ENCODE measurements at regions not wholly inside any gene's neighbourhood (a gene's known extent, or its start where the extent isn't known, plus 50 kb on each side); places are given as distances from the start of the nearest gene placed in this dataset.

GRCh38 chr3:59163953-59164352, 114.1 kb upstream of the CFAP20DC start:
- ATAC-seq (replicated peaks) (no peak), DNase-seq (no peak)
- H3K27ac Mint-ChIP-seq: no peak overlapping the region
- no peaks in the 10 kb centered on the region for H3K4me1 Mint-ChIP-seq
- no peaks in the 10 kb centered on the region for H3K36me3 Mint-ChIP-seq
- H3K27me3 Mint-ChIP-seq: no peaks in the 10 kb centered on the region
- H3K4me3 Mint-ChIP-seq: no peak overlapping the region
- H3K9me3 Mint-ChIP-seq: no peaks in the 10 kb centered on the region

DNA sequence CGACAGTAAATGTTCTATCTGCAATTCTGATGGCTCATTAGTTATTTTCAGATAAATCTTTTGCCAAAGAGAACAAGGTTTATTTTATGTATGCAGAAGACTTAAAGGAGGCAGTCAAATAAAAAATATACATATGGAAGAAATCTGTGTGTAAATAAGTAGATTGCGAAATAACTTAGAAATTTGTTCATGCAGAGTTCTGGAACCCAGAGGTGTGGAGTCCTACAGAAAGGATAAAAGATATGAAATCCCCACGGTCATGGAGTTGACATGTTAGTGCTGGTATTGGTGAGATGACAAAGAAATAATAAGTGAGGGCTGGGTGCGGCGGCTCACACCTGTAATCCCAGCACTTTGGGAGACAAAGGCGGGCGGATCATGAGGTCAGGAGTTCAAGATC, 111.2 kb upstream of the CFAP20DC start:
- Mint-ChIP-seq H3K4me3 (no peak overlapping the region), H3K4me1 (no peaks in the 10 kb centered on the region), H3K27me3 (no peaks in the 10 kb centered on the region), H3K27ac (no peak overlapping the region), H3K9me3 (no peaks in the 10 kb centered on the region), H3K36me3 (no peaks in the 10 kb centered on the region)
- DNase-seq (no peak), ATAC-seq (replicated peaks) (no peak)

DNA sequence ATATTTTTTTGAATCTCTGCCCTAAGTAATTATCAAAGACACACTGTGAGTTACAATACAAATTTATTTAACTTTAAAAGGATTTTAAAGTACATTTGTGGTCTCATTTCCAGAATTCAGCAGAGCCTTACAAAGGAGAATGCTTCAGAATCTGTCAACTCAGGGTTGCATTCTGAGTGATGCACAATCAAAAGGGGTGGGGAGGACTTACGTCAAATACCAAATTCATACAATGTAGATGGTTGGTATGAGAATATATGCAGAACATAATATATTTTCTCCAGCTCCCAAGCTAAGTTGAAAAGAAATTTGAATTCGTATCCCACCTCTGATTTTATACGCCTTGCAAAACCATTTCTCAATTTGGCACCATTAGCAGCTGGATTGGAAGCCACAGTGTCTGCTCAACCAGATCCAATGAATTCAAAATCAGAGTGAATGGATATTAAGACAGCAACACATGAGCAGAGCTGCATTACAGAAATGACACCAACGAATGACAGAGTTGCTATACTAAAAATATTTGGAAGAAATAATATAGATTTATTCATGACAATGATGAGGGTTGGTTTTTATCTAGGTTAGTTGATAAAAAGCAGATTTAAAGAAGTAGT, 110.4 kb upstream of the CFAP20DC start:
- no peak for DNase-seq
- no peak for ATAC-seq (replicated peaks)
- H3K4me3 Mint-ChIP-seq: no peak overlapping the region
- no peaks in the 10 kb centered on the region for H3K4me1 Mint-ChIP-seq
- H3K36me3 Mint-ChIP-seq: no peaks in the 10 kb centered on the region
- H3K9me3 Mint-ChIP-seq: no peaks in the 10 kb centered on the region
- H3K27ac Mint-ChIP-seq: no peak overlapping the region
- H3K27me3 Mint-ChIP-seq: no peaks in the 10 kb centered on the region

- no peak for DNase-seq
- Mint-ChIP-seq H3K4me3 (no peak overlapping the region), H3K9me3 (peaks cover 8 to 9% of the 10 kb centered on the region in 2 donors), H3K27ac (no peak overlapping the region), H3K36me3 (no peaks in the 10 kb centered on the region), H3K27me3 (peaks cover 0 to 4% of the 10 kb centered on the region in 2 donors), H3K4me1 (no peaks in the 10 kb centered on the region)
- ATAC-seq (replicated peaks): no peak
Observed at GRCh38 chr3:59153648-59154047, 103.8 kb upstream of the CFAP20DC start.

DNA sequence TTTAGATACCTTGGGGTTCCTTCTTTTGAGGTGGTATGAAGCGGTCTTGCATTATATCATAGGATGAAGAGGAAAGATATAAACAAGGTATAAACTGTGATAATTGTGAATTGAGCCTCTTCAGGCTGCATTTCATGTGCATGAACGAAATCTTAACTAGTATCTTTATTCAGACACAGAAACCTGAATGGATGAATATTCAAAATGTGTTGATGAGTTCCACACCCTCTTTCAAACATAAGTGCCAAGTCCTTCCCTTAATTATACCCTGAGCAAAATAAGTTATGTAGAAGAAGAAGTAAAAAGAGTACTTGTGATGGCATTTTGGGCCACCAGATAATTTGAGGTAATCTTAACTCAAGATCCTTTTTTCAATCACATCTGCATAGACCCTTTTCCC, 103.1 kb upstream of the CFAP20DC start:
- H3K4me3 Mint-ChIP-seq: no peak overlapping the region
- DNase-seq: no peak
- H3K4me1 Mint-ChIP-seq: no peaks in the 10 kb centered on the region
- H3K36me3 Mint-ChIP-seq: no peaks in the 10 kb centered on the region
- H3K27ac Mint-ChIP-seq: no peak overlapping the region
- H3K9me3 Mint-ChIP-seq: peaks cover 8 to 9% of the 10 kb centered on the region in 2 donors
- ATAC-seq (replicated peaks): no peak
- H3K27me3 Mint-ChIP-seq: peaks cover 0 to 4% of the 10 kb centered on the region in 2 donors

DNA sequence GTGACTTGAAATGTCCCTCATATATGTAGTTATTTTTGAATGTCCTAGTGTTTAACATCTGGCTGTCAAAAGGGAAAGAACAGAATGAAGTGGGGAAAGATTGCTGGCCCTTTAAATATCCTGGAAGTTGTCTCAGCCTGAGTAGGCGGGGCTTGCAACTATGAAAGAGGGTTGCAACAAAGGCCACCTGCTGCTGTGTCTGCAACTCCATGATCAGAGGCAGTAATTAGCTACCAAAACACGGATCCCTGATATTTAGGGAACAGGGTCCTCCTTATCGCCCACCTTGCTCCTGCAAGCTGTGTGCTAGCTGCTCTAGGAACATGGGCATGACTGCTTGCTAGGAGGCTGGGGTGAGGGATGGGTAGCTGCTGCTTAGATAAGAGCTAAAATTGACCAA, 100.2 kb upstream of the CFAP20DC start:
- Mint-ChIP-seq H3K27me3 (peaks cover 0 to 4% of the 10 kb centered on the region in 2 donors), H3K36me3 (no peaks in the 10 kb centered on the region), H3K27ac (no peak overlapping the region), H3K9me3 (peaks cover 13 to 16% of the 10 kb centered on the region in 2 donors), H3K4me3 (no peak overlapping the region), H3K4me1 (no peaks in the 10 kb centered on the region)
- no peak for ATAC-seq (replicated peaks)
- DNase-seq: no peak

GRCh38 chr3:59149166-59149565, 99.3 kb upstream of the CFAP20DC start:
- Mint-ChIP-seq H3K9me3 (peaks cover 13 to 16% of the 10 kb centered on the region in 2 donors), H3K27me3 (peaks cover 0 to 4% of the 10 kb centered on the region in 2 donors), H3K4me3 (no peak overlapping the region), H3K36me3 (no peaks in the 10 kb centered on the region), H3K27ac (no peak overlapping the region), H3K4me1 (no peaks in the 10 kb centered on the region)
- ATAC-seq (replicated peaks): no peak
- DNase-seq: no peak

- no peaks in the 10 kb centered on the region for H3K36me3 Mint-ChIP-seq
Observed at GRCh38 chr3:59143447-59143846, 93.6 kb upstream of the CFAP20DC start.

GRCh38 chr3:59142556-59142955, 92.7 kb upstream of the CFAP20DC start:
- DNase-seq: no peak
- H3K27me3 Mint-ChIP-seq: no peaks in the 10 kb centered on the region
- no peak overlapping the region for H3K27ac Mint-ChIP-seq
- ATAC-seq (replicated peaks): no peak
- H3K36me3 Mint-ChIP-seq: no peaks in the 10 kb centered on the region
- H3K9me3 Mint-ChIP-seq: peaks cover 3 to 4% of the 10 kb centered on the region in 2 donors
- H3K4me1 Mint-ChIP-seq: no peaks in the 10 kb centered on the region
- no peak overlapping the region for H3K4me3 Mint-ChIP-seq

More at GRCh38 chr3:59143447-59143846, 93.6 kb upstream of the CFAP20DC start:
- H3K4me1 Mint-ChIP-seq: no peaks in the 10 kb centered on the region
- no peak overlapping the region for H3K27ac Mint-ChIP-seq
- no peak overlapping the region for H3K4me3 Mint-ChIP-seq
- H3K27me3 Mint-ChIP-seq: no peaks in the 10 kb centered on the region
- H3K9me3 Mint-ChIP-seq: peaks cover 5 to 8% of the 10 kb centered on the region in 2 donors
- ATAC-seq (replicated peaks) (no peak), DNase-seq (no peak)

DNA sequence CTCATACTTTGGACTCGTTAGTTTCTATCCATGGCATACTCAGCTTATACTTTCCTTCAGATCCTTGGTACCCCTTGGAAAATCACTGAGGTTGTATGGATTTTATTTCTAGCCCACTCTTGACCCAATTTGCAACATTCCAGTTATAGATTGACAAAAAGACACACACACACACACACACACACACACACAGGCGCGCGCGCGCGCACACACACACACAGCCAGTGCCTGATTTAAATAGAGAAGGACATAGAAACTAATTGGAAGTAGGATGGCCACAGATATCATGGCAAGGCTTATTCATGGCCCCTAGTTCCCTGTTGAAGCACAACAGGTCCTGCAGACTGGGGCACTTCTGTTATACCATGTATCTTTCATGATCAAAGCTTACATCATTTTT, 89.1 kb upstream of the CFAP20DC start:
- ATAC-seq (replicated peaks): no peak
- no peak overlapping the region for H3K27ac Mint-ChIP-seq
- H3K4me3 Mint-ChIP-seq: no peak overlapping the region
- no peaks in the 10 kb centered on the region for H3K4me1 Mint-ChIP-seq
- DNase-seq: no peak
- H3K27me3 Mint-ChIP-seq: no peaks in the 10 kb centered on the region
- H3K9me3 Mint-ChIP-seq: no peaks in the 10 kb centered on the region
- H3K36me3 Mint-ChIP-seq: no peaks in the 10 kb centered on the region

DNA sequence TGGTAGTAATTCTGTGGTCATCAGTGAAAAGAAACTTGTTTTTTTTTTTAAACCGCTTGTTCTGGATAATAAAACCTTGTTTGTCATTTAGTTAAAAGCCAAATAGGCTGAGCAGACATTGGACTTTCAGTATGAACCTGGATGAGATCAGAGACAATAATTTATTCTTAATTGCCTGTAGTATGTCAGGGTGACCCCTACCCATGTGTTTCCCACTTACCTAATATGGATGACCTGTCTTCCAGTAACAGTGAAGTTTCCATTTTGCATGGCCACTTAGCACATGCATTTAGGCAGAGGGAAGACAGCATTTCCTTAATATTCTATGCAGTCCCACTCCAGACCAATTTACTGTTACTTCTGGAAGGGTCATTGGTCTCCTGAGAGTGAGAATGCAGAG, 87.6 kb upstream of the CFAP20DC start:
- H3K36me3 Mint-ChIP-seq: no peaks in the 10 kb centered on the region
- H3K4me3 Mint-ChIP-seq: no peak overlapping the region
- H3K27me3 Mint-ChIP-seq: no peaks in the 10 kb centered on the region
- no peak overlapping the region for H3K27ac Mint-ChIP-seq
- no peaks in the 10 kb centered on the region for H3K9me3 Mint-ChIP-seq
- H3K4me1 Mint-ChIP-seq: no peaks in the 10 kb centered on the region
- DNase-seq (no peak), ATAC-seq (replicated peaks) (no peak)

DNA sequence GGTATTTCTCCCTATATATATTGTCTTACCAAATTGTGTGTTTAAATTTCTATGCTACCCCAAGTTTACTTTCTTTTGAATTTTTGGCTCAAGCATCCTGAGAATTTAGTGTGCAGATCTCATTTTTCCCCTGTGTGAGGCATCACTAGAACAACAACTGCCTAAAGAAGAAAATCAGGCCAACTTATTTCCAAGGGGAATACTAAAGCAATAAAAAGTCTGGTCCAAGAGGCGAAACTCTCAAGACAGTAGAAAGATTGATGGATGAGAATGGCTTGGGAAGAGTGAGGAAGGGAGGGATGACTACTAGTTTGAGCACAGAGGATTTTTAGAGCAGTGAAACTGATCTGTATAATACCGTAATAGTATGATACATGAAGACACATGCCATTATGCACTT, 86.3 kb upstream of the CFAP20DC start:
- H3K27me3 Mint-ChIP-seq: no peaks in the 10 kb centered on the region
- ATAC-seq (replicated peaks) (no peak), DNase-seq (no peak)
- no peaks in the 10 kb centered on the region for H3K4me1 Mint-ChIP-seq
- no peak overlapping the region for H3K27ac Mint-ChIP-seq
- no peak overlapping the region for H3K4me3 Mint-ChIP-seq
- H3K9me3 Mint-ChIP-seq: no peaks in the 10 kb centered on the region
- no peaks in the 10 kb centered on the region for H3K36me3 Mint-ChIP-seq

DNA sequence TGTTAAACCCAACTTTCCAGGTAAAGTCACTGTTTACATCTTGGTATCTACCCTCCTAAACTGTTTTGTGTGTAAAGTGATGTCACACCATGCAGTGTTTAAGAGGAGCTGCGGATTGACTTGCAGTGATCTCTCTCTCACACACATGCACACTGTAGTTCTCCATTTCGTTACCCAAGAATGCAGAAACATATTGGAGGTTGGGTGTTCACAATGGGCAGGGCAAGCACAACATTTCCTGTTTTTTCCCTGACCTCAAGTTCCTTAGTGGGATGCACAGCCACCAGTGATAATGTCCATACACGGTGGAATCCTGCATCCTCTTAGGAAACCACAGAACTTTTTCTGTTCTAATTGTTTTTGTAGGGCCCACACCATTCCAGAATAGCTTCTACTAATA, 85.3 kb upstream of the CFAP20DC start:
- Mint-ChIP-seq H3K36me3 (no peaks in the 10 kb centered on the region), H3K4me1 (no peaks in the 10 kb centered on the region), H3K27me3 (no peaks in the 10 kb centered on the region), H3K27ac (no peak overlapping the region), H3K4me3 (no peak overlapping the region), H3K9me3 (no peaks in the 10 kb centered on the region)
- ATAC-seq (replicated peaks) (no peak), DNase-seq (no peak)

DNA sequence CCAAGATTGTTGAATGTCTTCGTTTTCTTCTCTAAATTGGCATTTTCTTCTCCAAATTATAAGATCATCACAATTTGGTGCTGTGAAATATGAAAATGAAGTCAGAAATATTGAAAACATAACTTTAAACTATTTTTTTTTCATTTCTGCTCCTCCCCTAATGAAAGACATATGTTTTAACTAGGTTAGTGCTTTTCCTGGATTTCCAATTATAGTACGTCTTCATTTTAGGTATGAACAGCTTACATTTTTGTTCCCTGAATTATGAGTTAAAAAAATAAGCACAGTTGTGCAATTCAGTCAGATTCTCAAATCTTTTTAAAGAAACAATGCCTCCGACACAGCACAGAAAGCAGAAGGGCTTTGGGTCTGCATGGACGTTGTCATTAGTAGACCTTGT, 83.5 kb upstream of the CFAP20DC start:
- no peaks in the 10 kb centered on the region for H3K4me1 Mint-ChIP-seq
- no peaks in the 10 kb centered on the region for H3K27me3 Mint-ChIP-seq
- no peaks in the 10 kb centered on the region for H3K9me3 Mint-ChIP-seq
- H3K36me3 Mint-ChIP-seq: no peaks in the 10 kb centered on the region
- H3K27ac Mint-ChIP-seq: no peak overlapping the region
- H3K4me3 Mint-ChIP-seq: no peak overlapping the region
- ATAC-seq (replicated peaks) (no peak), DNase-seq (no peak)

DNA sequence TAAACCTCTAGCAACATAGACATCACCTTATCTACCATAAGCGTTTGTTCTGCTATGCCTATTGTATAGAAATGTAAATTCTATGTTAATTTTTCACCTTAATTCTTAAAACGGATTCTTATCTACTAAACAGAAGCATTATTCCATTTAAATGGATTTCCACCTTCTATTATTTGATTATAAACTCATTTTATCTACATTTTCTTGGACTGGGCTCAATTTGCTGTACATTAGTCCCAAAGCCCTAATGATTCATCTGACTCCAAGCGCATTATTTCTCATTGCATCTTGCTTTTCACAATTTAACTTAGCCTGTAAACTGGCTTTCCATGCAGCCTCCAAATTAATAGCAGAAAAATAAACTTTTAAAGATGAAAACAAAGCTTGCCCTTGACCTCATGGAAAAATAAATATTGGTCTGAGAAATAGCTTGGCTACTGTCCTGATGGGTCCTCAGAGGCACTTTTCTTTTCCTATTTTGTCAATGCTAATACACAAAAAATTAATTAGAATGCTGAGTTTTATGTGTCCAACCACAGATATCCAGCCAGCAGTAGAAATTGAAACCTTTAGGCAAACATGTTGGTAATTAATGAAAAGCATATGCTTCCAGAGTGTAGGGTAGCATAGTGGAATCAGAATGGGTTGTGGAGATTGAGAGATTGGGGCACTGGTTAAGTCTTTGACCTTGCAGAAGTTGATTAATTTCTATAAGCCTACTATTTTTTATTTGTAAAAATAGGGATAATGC, 81.4 kb upstream of the CFAP20DC start:
- H3K27ac Mint-ChIP-seq: no peak overlapping the region
- H3K4me3 Mint-ChIP-seq: no peak overlapping the region
- no peaks in the 10 kb centered on the region for H3K36me3 Mint-ChIP-seq
- ATAC-seq (replicated peaks) (no peak), DNase-seq (no peak)
- peaks cover 0 to 5% of the 10 kb centered on the region in 2 donors for H3K27me3 Mint-ChIP-seq
- H3K9me3 Mint-ChIP-seq: no peaks in the 10 kb centered on the region
- H3K4me1 Mint-ChIP-seq: no peaks in the 10 kb centered on the region

Data from stimulated activated naive B cell treated with anti-CD40 and anti-IgM and Interleukin-4, amounts not matched to agents 10 μg/mL and 1 μg/mL and 100 μg/mL, for 72 hours (primary cell).